Renal cortical epithelial cell (primary cell): ENCODE measurements at regions not wholly inside any gene's neighbourhood (a gene's known extent, or its start where the extent isn't known, plus 50 kb on each side); places are given as distances from the start of the nearest gene placed in this dataset.
A peak's percentile ranks its signal among the peaks of the same experiment; 100 is the strongest.

Experiments used
- DNase-seq: peaks from one replicate; pipeline ENCODE4 v3.0.0-alpha.2; 2011; ENCODE audit warnings: low read depth

GRCh38 chr3:177569193-177569592 is 371.9 kb upstream of the TBL1XR1 start:
- peak; percentile 27 for DNase-seq

- DNase-seq, result peak; percentile 72
Observed at GRCh38 chr3:177569875-177570657, 372.8 kb upstream of the TBL1XR1 start.

- peak; percentile 60 for DNase-seq
Observed at GRCh38 chr3:177571271-177571943, 374.1 kb upstream of the TBL1XR1 start.

GRCh38 chr3:177571944-177572315 is 374.6 kb upstream of the TBL1XR1 start:
- DNase-seq, result no peak

- peak; percentile 73 for DNase-seq
Observed at GRCh38 chr3:177574222-177574856, 377.1 kb upstream of the TBL1XR1 start.

GRCh38 chr3:177576746-177577145 is 379.5 kb upstream of the TBL1XR1 start:
- no peak for DNase-seq

GRCh38 chr3:177578488-177578887 is 381.2 kb upstream of the TBL1XR1 start:
- no peak for DNase-seq

- no peak for DNase-seq
Observed at GRCh38 chr3:177579419-177579818, 382.1 kb upstream of the TBL1XR1 start.

- DNase-seq, result no peak
Observed at GRCh38 chr3:177580437-177580836, 383.2 kb upstream of the TBL1XR1 start.

- no peak for DNase-seq
Observed at GRCh38 chr3:177585271-177585670, 388.0 kb upstream of the TBL1XR1 start.

GRCh38 chr3:177589041-177589650 is 391.9 kb upstream of the TBL1XR1 start:
- DNase-seq, result no peak

GRCh38 chr3:177589911-177590381 is 392.7 kb upstream of the TBL1XR1 start:
- peak; percentile 100 for DNase-seq

- DNase-seq, result peak; percentile 51
Observed at GRCh38 chr3:177590826-177591225, 393.5 kb upstream of the TBL1XR1 start.

- no peak for DNase-seq
Observed at GRCh38 chr3:177591379-177591778, 394.1 kb upstream of the TBL1XR1 start.

GRCh38 chr3:177594096-177594495 is 396.8 kb upstream of the TBL1XR1 start:
- no peak for DNase-seq

- no peak for DNase-seq
Observed at GRCh38 chr3:177595530-177596188, 398.4 kb upstream of the TBL1XR1 start.

GRCh38 chr3:177596248-177596815 is 399.1 kb upstream of the TBL1XR1 start:
- DNase-seq, result peak; percentile 85

GRCh38 chr3:177596816-177597271 is 399.6 kb upstream of the TBL1XR1 start:
- peak; percentile 95 for DNase-seq

- peak; percentile 89 for DNase-seq
Observed at GRCh38 chr3:177597311-177598096, 400.2 kb upstream of the TBL1XR1 start.

- no peak for DNase-seq
Observed at GRCh38 chr3:177598097-177598833, 401.0 kb upstream of the TBL1XR1 start.
